ENCODE measurements at regions not wholly inside any gene's neighbourhood (a gene's known extent, or its start where the extent isn't known, plus 50 kb on each side); places are given as distances from the start of the nearest gene placed in this dataset.

- DNase-seq (ENCODE audit: low spot score): no peak
These were observed 70.2 kb downstream of the RND3 start for GRCh38 chr2:150417278-150417677.

- DNase-seq (ENCODE audit: low spot score): no peak
These were observed 72.4 kb downstream of the RND3 start for GRCh38 chr2:150415022-150415421.

GRCh38 chr2:150413910-150414309, 73.6 kb downstream of the RND3 start:
- no peak for DNase-seq (ENCODE audit: low spot score)

GRCh38 chr2:150413366-150413765, 74.1 kb downstream of the RND3 start:
- no peak for DNase-seq (ENCODE audit: low spot score)

GRCh38 chr2:150410809-150411208, 76.7 kb downstream of the RND3 start:
- DNase-seq (ENCODE audit: low spot score): peak; percentile 36

- DNase-seq (ENCODE audit: low spot score): no peak
These were observed 78.3 kb downstream of the RND3 start for GRCh38 chr2:150409196-150409595.

- no peak for DNase-seq (ENCODE audit: low spot score)
These were observed 83.3 kb downstream of the RND3 start for GRCh38 chr2:150404147-150404546.

- DNase-seq (ENCODE audit: low spot score): no peak
These were observed 84.0 kb downstream of the RND3 start for GRCh38 chr2:150403457-150403856.

- no peak for DNase-seq (ENCODE audit: low spot score)
These were observed 84.5 kb downstream of the RND3 start for GRCh38 chr2:150402953-150403352.

- no peak for DNase-seq (ENCODE audit: low spot score)
These were observed 86.6 kb downstream of the RND3 start for GRCh38 chr2:150400849-150401248.

- DNase-seq (ENCODE audit: low spot score): no peak
These were observed 94.9 kb downstream of the RND3 start for GRCh38 chr2:150392614-150393013.

GRCh38 chr2:150391779-150392178, 95.7 kb downstream of the RND3 start:
- no peak for DNase-seq (ENCODE audit: low spot score)

GRCh38 chr2:150389447-150389846, 98.0 kb downstream of the RND3 start:
- peak; percentile 12 for DNase-seq (ENCODE audit: low spot score)

- DNase-seq (ENCODE audit: low spot score): no peak
These were observed 99.2 kb downstream of the RND3 start for GRCh38 chr2:150388289-150388625.

GRCh38 chr2:150387586-150388288, 99.7 kb downstream of the RND3 start:
- no peak for DNase-seq (ENCODE audit: low spot score)

GRCh38 chr2:150385211-150385610, 102.3 kb downstream of the RND3 start:
- DNase-seq (ENCODE audit: low spot score): no peak

- DNase-seq (ENCODE audit: low spot score): no peak
These were observed 103.9 kb downstream of the RND3 start for GRCh38 chr2:150383587-150383986.

- DNase-seq (ENCODE audit: low spot score): no peak
These were observed 108.3 kb downstream of the RND3 start for GRCh38 chr2:150379166-150379565.

- DNase-seq (ENCODE audit: low spot score): no peak
These were observed 108.8 kb downstream of the RND3 start for GRCh38 chr2:150378686-150379085.

- no peak for DNase-seq (ENCODE audit: low spot score)
These were observed 110.7 kb downstream of the RND3 start for GRCh38 chr2:150376553-150377335.

GRCh38 chr2:150375333-150375732, 112.1 kb downstream of the RND3 start:
- no peak for DNase-seq (ENCODE audit: low spot score)

- DNase-seq (ENCODE audit: low spot score): no peak
These were observed 113.0 kb downstream of the RND3 start for GRCh38 chr2:150374492-150374891.

- no peak for DNase-seq (ENCODE audit: low spot score)
These were observed 114.1 kb downstream of the RND3 start for GRCh38 chr2:150373374-150373773.

All from AG08396 (cell line).